Suprapubic skin (tissue), 3 donors: ENCODE measurements at regions not wholly inside any gene's neighbourhood (a gene's known extent, or its start where the extent isn't known, plus 50 kb on each side); places are given as distances from the start of the nearest gene placed in this dataset.

Experiments used
- POLR2A ChIP-seq, 2 donors: fragments of 450-650 bp; IDR thresholded peaks; one replicate each; pipeline ENCODE4 v1.6.1; 2017; ENCODE audit warnings: antibody characterized with exemption in 2 of 2, mild to moderate bottlenecking in 2 of 2, moderate library complexity in 2 of 2
- TF ChIP-seq, protein P1 (sequence below), 2 donors: fragments of 200-600 bp in 1 of 2; fragments of 450-650 bp in 1 of 2; sonication (generic) in 1 of 2; IDR thresholded peaks; one replicate each; pipeline ENCODE4 v1.5.1; 2016 to 2019; ENCODE audit warnings: antibody characterized with exemption in 2 of 2, mild to moderate bottlenecking in 1 of 2, moderate library complexity in 1 of 2

DNA sequence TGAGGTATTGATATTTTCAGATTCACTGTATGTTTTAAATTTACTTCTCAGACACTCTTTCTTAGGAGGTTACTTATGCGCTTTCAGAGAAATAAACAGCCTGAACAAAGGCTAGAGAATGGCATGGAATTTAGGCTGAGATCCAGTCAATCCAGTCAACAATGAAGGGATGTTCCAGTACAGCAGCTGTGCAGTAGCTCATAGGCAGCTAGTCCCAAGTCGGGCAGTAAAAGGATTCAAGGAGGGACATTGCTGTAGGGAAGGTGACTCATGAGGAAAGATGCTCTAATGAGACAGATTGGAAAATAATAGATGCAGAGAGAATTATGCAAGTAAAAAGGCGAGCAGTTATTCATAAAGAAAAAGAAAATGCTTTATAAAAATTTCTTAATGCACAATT, 397.9 kb upstream of the RGPD4 start:
- TF ChIP-seq, protein P1, sequence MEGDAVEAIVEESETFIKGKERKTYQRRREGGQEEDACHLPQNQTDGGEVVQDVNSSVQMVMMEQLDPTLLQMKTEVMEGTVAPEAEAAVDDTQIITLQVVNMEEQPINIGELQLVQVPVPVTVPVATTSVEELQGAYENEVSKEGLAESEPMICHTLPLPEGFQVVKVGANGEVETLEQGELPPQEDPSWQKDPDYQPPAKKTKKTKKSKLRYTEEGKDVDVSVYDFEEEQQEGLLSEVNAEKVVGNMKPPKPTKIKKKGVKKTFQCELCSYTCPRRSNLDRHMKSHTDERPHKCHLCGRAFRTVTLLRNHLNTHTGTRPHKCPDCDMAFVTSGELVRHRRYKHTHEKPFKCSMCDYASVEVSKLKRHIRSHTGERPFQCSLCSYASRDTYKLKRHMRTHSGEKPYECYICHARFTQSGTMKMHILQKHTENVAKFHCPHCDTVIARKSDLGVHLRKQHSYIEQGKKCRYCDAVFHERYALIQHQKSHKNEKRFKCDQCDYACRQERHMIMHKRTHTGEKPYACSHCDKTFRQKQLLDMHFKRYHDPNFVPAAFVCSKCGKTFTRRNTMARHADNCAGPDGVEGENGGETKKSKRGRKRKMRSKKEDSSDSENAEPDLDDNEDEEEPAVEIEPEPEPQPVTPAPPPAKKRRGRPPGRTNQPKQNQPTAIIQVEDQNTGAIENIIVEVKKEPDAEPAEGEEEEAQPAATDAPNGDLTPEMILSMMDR (IDR thresholded peaks at IDR 0.05), result no peak
- TF ChIP-seq POLR2A (IDR thresholded peaks at IDR 0.05), result no peak
